WERI-Rb-1 (cell line): ENCODE measurements at regions not wholly inside any gene's neighbourhood (a gene's known extent, or its start where the extent isn't known, plus 50 kb on each side); places are given as distances from the start of the nearest gene placed in this dataset.

Experiments used
- DNase-seq: peaks from one replicate; pipeline ENCODE4 v3.0.0-alpha.2; 2020
- H3K27ac ChIP-seq: fragments of 250-450 bp; sonication (Bioruptor Pico); 2 replicates; pipeline ENCODE4 v1.5.1; 2020; ENCODE audit warnings: mild to moderate bottlenecking, moderate library complexity
- H3K27me3 ChIP-seq: fragments of 250-450 bp; sonication (Bioruptor Pico); 2 replicates; pipeline ENCODE4 v1.5.1; 2021; ENCODE audit warnings: mild to moderate bottlenecking, low read depth, moderate library complexity; ENCODE audit not compliant: insufficient read depth, severe bottlenecking
- H3K36me3 ChIP-seq: fragments of 250-450 bp; sonication (Bioruptor Pico); 2 replicates; pipeline ENCODE4 v1.5.1; 2020; ENCODE audit warnings: mild to moderate bottlenecking, moderate library complexity
- H3K4me3 ChIP-seq: 2 replicates; pipeline ENCODE4 v1.5.1; 2011; ENCODE audit warnings: low read depth, mild to moderate bottlenecking, control low read depth, low read length
- H3K9me3 ChIP-seq: fragments of 250-450 bp; sonication (Bioruptor Pico); 2 replicates; pipeline ENCODE4 v1.5.1; 2021; ENCODE audit warnings: mild to moderate bottlenecking, moderate library complexity; ENCODE audit not compliant: severe bottlenecking
- TF ChIP-seq, protein P1 (sequence below): IDR thresholded peaks from 2 replicates; pipeline ENCODE4 v1.5.1; 2011; ENCODE audit warnings: low read depth, mild to moderate bottlenecking, control low read depth, inconsistent platforms, low read length

DNA sequence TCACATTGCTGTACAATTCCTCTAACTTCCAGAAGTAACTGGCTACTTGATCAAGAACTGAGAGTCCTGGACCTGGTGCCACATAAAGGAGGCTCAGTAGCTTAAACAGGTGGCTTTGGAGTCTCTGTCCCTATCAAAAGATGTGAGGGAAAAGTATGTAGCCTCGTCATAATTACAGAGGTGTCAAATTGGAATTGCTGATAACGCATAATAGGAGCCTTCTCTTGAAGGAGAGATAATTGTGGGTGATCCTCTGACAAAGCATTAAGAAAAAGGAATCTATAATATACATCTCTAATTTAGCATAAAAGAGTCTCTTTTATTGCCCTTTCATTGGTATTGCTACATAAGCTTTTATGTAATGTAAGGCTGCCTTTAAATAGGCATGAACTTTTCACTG, 1246.4 kb upstream of the CDH9 start:
- no peak overlapping the region for H3K4me3 ChIP-seq

DNA sequence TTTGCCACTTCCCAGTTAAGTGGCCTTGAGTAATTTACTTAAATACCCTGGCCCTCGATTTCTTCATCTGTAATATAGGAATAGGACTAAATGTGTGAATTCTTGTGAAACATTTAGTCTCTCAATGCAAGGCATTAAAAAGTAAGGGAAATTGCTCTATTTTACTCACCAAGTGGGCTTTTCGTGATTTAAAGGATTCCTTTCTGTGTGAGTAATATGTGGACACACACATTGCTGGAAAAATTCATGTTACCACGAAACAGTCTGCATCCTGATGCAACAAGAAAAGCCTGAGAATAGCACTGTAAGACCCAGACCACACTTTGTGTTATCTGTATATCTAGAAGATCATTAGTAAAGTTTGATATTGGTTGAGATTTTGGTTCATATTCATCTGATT, 1243.0 kb upstream of the CDH9 start:
- H3K27ac ChIP-seq: no peak overlapping the region
- no peaks in the 10 kb centered on the region for H3K27me3 ChIP-seq
- H3K4me3 ChIP-seq: no peak overlapping the region
- H3K36me3 ChIP-seq: no peaks in the 10 kb centered on the region
- no peaks in the 10 kb centered on the region for H3K9me3 ChIP-seq
- TF ChIP-seq, protein P1, sequence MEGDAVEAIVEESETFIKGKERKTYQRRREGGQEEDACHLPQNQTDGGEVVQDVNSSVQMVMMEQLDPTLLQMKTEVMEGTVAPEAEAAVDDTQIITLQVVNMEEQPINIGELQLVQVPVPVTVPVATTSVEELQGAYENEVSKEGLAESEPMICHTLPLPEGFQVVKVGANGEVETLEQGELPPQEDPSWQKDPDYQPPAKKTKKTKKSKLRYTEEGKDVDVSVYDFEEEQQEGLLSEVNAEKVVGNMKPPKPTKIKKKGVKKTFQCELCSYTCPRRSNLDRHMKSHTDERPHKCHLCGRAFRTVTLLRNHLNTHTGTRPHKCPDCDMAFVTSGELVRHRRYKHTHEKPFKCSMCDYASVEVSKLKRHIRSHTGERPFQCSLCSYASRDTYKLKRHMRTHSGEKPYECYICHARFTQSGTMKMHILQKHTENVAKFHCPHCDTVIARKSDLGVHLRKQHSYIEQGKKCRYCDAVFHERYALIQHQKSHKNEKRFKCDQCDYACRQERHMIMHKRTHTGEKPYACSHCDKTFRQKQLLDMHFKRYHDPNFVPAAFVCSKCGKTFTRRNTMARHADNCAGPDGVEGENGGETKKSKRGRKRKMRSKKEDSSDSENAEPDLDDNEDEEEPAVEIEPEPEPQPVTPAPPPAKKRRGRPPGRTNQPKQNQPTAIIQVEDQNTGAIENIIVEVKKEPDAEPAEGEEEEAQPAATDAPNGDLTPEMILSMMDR: no peak
- no peak for DNase-seq

More for the DNA sequence above, 1246.4 kb upstream of the CDH9 start:
- H3K9me3 ChIP-seq: no peaks in the 10 kb centered on the region
- no peak overlapping the region for H3K27ac ChIP-seq
- no peak for DNase-seq
- H3K27me3 ChIP-seq: no peaks in the 10 kb centered on the region
- TF ChIP-seq, protein P1: no peak
- H3K36me3 ChIP-seq: no peaks in the 10 kb centered on the region

DNA sequence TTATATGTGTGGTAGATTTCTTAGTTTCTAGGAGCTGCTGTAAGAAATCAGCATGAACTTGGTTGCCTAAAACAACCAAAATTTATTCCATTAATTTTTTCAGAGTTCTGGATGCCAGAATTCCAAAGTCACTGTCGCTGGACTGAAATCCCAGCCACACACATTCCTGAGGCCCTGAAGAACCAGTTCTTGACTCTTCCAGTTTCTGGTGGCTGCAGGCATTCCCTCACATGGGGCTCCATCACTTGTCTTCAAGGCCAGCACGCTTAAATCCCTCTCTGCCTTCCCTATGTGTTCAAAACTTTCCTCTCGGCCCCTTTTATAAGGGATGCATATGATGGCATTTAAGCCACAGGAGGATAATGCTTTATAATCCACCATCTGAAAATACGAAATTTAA, 1237.5 kb upstream of the CDH9 start:
- TF ChIP-seq, protein P1: no peak
- Histone ChIP-seq H3K36me3 (no peaks in the 10 kb centered on the region), H3K4me3 (no peak overlapping the region), H3K27ac (no peak overlapping the region), H3K27me3 (no peaks in the 10 kb centered on the region), H3K9me3 (no peaks in the 10 kb centered on the region)
- DNase-seq: no peak

DNA sequence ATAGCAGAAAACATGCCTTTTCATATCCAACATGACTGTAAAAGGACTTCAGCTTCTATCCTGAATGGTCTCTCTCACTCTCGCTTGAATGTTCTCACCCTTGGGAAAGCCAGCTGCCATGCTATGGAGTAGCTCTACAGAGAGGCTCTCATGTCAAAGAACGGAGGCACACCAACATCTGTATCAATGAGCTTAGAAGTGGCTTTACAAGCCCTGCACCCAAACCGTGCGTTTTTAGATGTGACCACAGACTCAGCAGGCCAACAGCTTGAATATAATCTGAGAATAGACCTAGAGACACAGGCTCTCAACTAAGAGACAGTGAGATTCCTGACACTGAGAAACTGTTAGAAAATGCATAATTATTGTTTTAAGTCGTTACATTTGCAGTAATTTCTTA, 1231.6 kb upstream of the CDH9 start:
- no peak for DNase-seq
- no peaks in the 10 kb centered on the region for H3K36me3 ChIP-seq
- H3K9me3 ChIP-seq: no peaks in the 10 kb centered on the region
- H3K27me3 ChIP-seq: no peaks in the 10 kb centered on the region
- H3K4me3 ChIP-seq: no peak overlapping the region
- TF ChIP-seq, protein P1: no peak
- H3K27ac ChIP-seq: no peak overlapping the region

DNA sequence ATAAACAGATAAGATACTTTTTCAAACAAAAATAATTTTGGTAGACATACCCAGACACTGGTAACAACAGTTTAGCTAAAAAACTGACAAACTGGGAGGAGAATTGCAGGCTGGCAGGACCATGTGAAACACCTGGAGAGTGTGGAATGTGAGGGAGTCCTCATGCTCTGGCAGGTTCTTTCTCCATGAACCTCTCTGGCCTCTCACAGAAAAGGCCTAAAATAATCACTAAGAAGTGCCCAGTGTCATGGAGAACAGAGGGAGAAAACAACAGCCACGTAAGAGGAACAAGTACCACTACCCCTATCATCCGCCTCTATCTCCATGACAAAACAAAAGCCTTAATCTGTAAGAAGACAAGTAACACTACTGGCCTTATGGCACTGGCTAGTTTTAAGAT, 1227.5 kb upstream of the CDH9 start:
- DNase-seq: no peak
- no peaks in the 10 kb centered on the region for H3K27me3 ChIP-seq
- no peak overlapping the region for H3K27ac ChIP-seq
- TF ChIP-seq, protein P1: no peak
- no peaks in the 10 kb centered on the region for H3K36me3 ChIP-seq
- no peak overlapping the region for H3K4me3 ChIP-seq
- H3K9me3 ChIP-seq: no peaks in the 10 kb centered on the region

DNA sequence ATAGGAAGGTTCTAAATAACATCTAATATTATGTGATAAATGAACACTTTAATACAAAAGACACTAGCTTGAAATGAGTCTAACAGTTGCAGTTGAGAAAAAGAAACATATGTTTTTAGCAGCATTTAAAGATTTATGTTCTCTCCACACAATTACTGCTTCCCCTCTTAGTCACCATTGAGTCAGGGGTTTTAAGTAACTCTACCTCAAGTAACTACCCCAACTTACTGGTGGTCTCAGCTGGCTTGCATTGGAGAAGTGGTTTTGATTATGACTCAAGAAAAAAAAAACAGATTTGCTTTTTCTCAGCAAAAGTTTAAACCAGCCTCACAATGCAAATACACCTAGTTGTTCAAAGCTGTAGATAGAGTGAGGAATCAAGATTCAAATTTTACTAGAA, 1216.5 kb upstream of the CDH9 start:
- Histone ChIP-seq H3K27ac (no peak overlapping the region), H3K4me3 (no peak overlapping the region), H3K9me3 (no peaks in the 10 kb centered on the region), H3K27me3 (no peaks in the 10 kb centered on the region), H3K36me3 (no peaks in the 10 kb centered on the region)
- TF ChIP-seq, protein P1: no peak
- DNase-seq: no peak
